Endothelial cell (in vitro differentiated cells): ENCODE measurements at regions not wholly inside any gene's neighbourhood (a gene's known extent, or its start where the extent isn't known, plus 50 kb on each side); places are given as distances from the start of the nearest gene placed in this dataset.

Experiments
- DNase-seq: peaks from one replicate; pipeline ENCODE4 v3.0.0; 2021; ENCODE audit warnings: low spot score
- H3K27ac Mint-ChIP-seq: one replicate; pipeline ENCODE4 v1.8.0; 2021; ENCODE audit warnings: mixed read lengths, inconsistent platforms; ENCODE audit not compliant: unreplicated experiment
- H3K27me3 Mint-ChIP-seq: one replicate; pipeline ENCODE4 v1.8.0; 2021; ENCODE audit warnings: mild to moderate bottlenecking, moderate library complexity, mixed read lengths, inconsistent platforms; ENCODE audit not compliant: unreplicated experiment
- H3K36me3 Mint-ChIP-seq: one replicate; pipeline ENCODE4 v1.8.0; 2021; ENCODE audit warnings: mild to moderate bottlenecking, low read depth, mixed read lengths, inconsistent platforms; ENCODE audit not compliant: unreplicated experiment
- H3K4me1 Mint-ChIP-seq: one replicate; pipeline ENCODE4 v1.8.0; 2021; ENCODE audit warnings: mild to moderate bottlenecking, mixed read lengths, inconsistent platforms; ENCODE audit not compliant: unreplicated experiment
- H3K4me3 Mint-ChIP-seq: one replicate; pipeline ENCODE4 v1.8.0; 2021; ENCODE audit warnings: mild to moderate bottlenecking, mixed read lengths, inconsistent platforms; ENCODE audit not compliant: unreplicated experiment
- H3K9me3 Mint-ChIP-seq: one replicate; pipeline ENCODE4 v1.8.0; 2021; ENCODE audit warnings: mixed read lengths, inconsistent platforms; ENCODE audit not compliant: unreplicated experiment
- CTCF ChIP-seq: fragments of 200-600 bp; sonication (generic); IDR thresholded peaks from one replicate; pipeline ENCODE4 v1.5.0; 2021; ENCODE audit warnings: antibody characterized with exemption; ENCODE audit not compliant: unreplicated experiment

DNA sequence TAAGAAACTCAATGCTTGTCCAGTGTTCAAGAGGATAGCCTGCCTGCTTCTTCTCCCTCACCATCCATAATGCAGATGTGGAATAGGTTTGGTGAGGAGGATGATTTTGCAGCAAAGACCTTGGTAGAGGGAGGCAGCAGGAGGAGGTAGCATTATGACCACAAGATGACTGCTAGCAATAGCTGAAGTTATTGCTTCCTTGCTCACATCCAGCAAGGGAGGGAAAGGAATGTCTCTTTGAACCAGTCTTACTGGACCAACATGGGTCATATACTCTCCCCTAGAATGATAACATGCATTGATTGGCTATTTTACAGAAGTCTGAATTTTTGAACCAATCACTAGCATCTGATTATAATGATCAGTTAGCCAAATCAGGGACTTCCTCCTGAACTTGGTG is 607.6 kb downstream of the EBF1 start:
- H3K27me3 Mint-ChIP-seq: peaks cover 3% of the 10 kb centered on the region
- DNase-seq: no peak
- H3K4me3 Mint-ChIP-seq: no peak overlapping the region
- no peaks in the 10 kb centered on the region for H3K9me3 Mint-ChIP-seq
- no peak for TF ChIP-seq CTCF
- H3K27ac Mint-ChIP-seq: no peak overlapping the region
- H3K36me3 Mint-ChIP-seq: no peaks in the 10 kb centered on the region
- H3K4me1 Mint-ChIP-seq: no peaks in the 10 kb centered on the region

GRCh38 chr5:158487664-158488063 is 612.1 kb downstream of the EBF1 start:
- no peak overlapping the region for H3K27ac Mint-ChIP-seq
- no peaks in the 10 kb centered on the region for H3K9me3 Mint-ChIP-seq
- no peak for DNase-seq
- peaks cover 4% of the 10 kb centered on the region for H3K4me1 Mint-ChIP-seq
- no peak for TF ChIP-seq CTCF
- H3K36me3 Mint-ChIP-seq: no peaks in the 10 kb centered on the region
- H3K27me3 Mint-ChIP-seq: peaks cover 3% of the 10 kb centered on the region
- H3K4me3 Mint-ChIP-seq: no peak overlapping the region

GRCh38 chr5:158487156-158487555 is 612.6 kb downstream of the EBF1 start:
- no peak for TF ChIP-seq CTCF
- DNase-seq: no peak
- Mint-ChIP-seq H3K4me1 (peaks cover 4% of the 10 kb centered on the region), H3K9me3 (no peaks in the 10 kb centered on the region), H3K4me3 (no peak overlapping the region), H3K27ac (no peak overlapping the region), H3K36me3 (no peaks in the 10 kb centered on the region), H3K27me3 (peaks cover 3% of the 10 kb centered on the region)

- H3K36me3 Mint-ChIP-seq: no peaks in the 10 kb centered on the region
- H3K4me3 Mint-ChIP-seq: no peak overlapping the region
- DNase-seq: no peak
- H3K27ac Mint-ChIP-seq: no peak overlapping the region
- peaks cover 3% of the 10 kb centered on the region for H3K27me3 Mint-ChIP-seq
- no peaks in the 10 kb centered on the region for H3K9me3 Mint-ChIP-seq
- H3K4me1 Mint-ChIP-seq: peaks cover 4% of the 10 kb centered on the region
- no peak for TF ChIP-seq CTCF
Measured at GRCh38 chr5:158486566-158486965, 613.1 kb downstream of the EBF1 start.

DNA sequence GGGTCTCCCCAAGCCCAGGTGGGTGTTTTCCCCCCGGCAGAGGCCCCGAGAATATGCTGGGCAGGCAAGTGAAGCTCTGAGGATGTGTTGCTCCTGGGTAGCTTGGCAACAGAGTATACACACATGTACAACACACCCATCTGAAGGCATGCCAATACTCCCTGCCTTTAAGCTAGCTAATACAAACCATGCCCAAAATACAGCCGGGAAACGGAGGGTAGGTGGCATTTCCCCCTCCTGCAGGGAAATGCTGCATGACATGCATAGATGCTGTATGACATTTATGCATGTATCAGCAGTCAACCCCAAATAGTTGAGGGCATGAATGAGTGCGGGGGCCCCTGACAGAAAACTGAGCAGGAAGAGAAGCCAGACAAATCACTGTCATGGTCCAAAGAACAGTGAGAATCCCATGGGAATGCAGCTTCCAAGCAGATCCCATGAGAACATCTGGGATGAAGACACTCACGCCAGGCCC is 614.1 kb downstream of the EBF1 start:
- TF ChIP-seq CTCF: no peak
- H3K36me3 Mint-ChIP-seq: no peaks in the 10 kb centered on the region
- no peak for DNase-seq
- H3K27me3 Mint-ChIP-seq: peaks cover 3% of the 10 kb centered on the region
- H3K4me1 Mint-ChIP-seq: peaks cover 4% of the 10 kb centered on the region
- H3K4me3 Mint-ChIP-seq: no peak overlapping the region
- no peak overlapping the region for H3K27ac Mint-ChIP-seq
- no peaks in the 10 kb centered on the region for H3K9me3 Mint-ChIP-seq
